ELF-1 (cell line): ENCODE measurements at regions not wholly inside any gene's neighbourhood (a gene's known extent, or its start where the extent isn't known, plus 50 kb on each side); places are given as distances from the start of the nearest gene placed in this dataset.
A peak's percentile ranks its signal among the peaks of the same experiment; 100 is the strongest.
"Not testable (repeated sequence)": the region's sequence is repeated elsewhere in the genome, so short reads cannot be mapped to it uniquely, and the experiment has no call there.

ENCODE experiments used
- DNase-seq: peaks from one replicate; pipeline ENCODE4 v3.0.0-alpha.2; 2016; ENCODE audit warnings: low read depth, low spot score

DNA sequence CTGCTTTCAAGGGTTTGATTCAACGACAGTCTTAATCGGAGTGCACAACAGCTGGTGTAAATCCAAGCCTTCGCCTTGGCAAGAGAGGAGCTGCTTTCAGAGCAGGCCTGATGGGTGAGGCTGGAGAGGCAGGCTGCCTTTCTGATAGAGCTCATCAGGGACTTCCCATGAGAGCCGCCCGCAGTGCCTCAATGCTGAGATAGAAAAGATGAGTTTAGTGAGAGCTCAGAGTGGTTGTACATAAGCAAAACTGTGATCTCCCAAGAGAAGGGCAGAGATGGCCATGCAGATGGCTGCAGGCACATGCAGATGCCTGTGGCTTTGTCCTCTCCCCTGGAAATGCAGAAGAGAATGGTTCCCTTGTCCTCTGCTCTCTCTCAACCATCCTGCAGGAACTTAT, 122.1 kb downstream of the ARL4C start:
- DNase-seq = no peak

DNA sequence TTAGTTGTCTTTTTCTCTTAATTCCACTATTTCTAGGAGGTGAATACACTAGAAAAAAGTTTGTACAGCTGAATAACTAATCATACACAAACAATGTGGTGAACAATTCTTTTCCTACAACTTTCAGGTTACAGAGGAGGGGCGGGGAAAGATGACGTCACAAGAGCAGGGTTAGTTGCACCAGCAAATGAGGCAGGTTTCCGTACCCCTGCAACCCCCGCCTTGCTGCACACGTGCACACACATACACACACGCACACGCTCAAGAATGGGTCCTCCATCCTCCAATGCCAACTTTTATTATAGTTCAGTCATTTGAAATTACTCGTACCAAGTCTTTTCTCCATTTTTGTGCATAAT, 122.8 kb downstream of the ARL4C start:
- no peak for DNase-seq

DNA sequence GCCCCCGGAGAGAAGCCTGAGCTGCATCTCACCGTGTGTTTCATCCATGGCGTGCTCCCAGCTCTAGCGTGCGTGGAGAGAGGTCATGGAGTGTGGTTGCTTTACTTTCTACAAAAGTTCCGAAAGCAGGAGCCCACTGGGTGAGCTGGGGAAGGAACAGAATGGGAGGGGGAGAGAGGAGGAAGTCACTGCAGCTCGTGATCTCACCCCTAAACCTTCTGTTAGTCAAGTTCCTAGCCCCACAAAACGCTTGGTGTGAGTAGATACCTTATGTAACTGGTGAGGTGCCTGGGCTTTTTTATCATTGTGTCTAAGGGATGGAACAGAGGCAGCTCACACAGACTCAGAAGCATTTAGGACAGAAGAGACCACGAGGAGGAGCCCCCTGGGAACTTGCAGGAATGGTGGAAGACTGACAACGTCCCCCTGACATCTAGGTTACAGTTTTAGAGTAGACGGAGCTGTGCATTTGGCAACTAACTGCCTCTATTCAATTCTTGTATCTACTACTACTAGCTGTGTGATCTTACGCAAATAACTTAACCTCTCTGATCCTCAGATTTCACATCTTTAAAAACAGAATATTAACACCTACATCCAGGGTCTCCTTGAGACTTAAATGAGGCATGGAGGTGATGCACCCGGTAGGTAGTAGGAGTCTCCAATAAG, 123.3 kb downstream of the ARL4C start:
- no peak for DNase-seq

DNA sequence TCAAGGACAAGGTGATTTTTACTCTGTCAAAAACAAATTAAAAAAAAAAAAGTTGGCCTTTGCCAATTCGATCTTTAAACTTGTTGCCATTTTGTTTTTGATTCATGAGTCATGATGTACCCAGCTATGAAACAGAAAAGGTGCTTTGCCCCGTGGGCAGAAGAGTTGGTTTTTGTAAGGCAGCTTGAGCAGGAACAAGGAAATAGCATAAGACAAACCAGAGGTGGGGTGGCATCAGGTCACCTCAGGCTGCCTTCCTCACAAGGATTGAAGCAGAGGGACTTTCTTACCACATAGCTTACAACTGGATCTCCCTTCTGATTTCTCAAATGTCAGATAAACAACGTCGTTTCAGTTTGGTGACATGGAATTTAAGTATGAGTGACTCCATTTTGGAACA, 123.8 kb downstream of the ARL4C start:
- no peak for DNase-seq

DNA sequence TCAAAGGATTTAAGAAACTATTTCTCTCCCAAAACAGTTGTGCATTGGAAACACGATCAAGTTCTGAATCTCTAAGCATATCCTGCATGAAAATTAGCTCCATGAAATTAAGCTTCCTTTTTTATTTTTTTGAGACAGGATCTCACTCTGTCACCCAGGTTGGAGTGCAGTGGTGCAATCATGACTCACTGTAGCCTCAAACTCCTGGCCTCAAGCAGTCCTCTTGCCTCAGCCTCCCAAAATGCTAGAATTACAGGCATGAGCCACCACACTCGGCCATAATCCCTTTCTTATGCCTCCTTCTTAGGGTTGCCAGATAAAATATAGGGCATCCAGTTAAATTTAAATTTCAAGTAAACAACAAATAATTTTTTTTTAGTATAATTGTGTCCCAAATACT, 124.4 kb downstream of the ARL4C start:
- no peak for DNase-seq

DNA sequence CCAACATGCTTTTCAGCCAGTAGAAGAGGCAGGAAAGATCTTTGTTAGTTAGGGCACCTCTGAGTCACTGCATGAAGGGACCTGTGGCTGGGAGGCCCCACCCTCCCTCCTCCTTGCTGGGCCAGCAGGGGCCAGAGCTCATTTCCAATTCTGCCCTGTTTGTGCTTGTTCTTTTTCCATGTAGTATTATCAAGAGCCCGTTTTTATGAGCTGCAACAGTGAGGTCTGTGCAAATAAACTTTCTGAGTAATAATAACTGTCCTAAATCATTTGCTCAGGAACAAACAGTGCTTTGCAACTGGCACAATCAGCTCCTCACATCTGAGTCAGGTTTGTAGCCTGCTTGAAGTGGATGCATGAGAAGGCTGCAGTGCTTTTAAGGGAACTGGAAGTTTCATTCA, 128.0 kb downstream of the ARL4C start:
- DNase-seq = peak; percentile 35

DNA sequence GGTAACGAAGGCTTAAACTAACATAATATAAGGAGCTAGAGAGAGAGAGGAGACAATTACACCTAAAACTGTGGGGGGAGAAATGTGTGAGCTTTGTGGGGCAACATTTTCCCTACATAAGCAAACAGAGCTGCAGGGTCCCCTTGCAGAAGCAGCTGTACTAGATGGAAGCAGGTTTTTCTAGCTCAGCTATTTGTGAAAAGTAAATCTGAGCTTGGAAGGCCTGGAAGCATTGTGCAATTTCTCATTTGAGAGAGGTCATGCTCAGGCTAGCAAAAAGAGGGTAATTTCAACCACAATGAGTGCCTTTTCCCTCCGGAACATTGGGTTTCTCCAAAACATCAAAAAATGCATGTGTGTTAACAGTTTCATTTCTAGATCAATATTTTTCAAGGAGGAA, 130.0 kb downstream of the ARL4C start:
- peak; percentile 40 for DNase-seq

DNA sequence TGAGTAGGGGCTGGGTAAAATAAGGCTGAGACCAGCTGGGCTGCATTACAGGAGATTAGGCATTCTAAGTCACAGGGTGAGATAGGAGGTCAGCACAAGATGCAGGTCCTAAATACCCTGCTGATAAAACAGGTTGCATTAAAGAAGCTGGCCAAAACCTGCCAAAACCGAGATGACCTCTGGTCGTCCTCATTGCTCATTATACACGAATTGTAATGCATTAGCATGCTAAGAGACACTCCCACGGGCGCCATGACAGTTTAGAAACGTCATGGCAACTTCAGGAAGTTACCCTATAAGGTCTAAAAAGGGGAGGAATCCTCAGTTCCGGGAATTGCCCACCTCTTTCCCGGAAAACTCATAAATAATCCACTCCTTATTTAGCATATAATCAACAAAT, 132.2 kb downstream of the ARL4C start:
- peak; percentile 73 for DNase-seq

DNA sequence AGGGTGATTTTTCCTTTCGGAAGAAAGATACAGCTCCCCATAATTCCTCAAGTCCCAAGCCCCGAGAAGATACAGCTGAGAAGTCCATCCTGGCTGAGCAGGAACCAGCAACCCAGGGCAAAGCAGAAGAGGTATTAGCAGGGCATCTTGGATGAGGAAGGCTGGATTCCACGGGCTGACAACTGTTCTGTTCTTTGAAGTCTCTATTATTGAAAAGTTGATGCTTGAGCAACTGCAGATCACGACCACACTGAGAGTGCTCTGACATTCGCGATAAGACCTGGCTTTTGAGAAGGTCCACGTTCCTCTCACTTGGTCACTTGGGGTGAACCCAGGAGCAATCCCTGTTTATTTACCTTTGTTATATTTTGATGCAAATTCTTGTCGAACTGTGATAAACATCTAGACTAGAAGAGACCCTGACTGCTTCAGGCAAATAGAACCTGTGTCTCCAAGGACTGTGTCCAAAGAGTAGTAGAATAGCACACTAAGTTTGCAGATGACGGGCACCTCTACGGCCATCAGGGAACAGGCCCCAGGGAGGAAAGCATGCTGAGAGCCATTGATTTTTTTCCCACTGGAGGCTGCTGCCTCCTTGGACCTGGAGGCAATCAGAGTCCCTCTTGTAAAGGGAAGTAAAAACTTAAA, 133.1 kb downstream of the ARL4C start:
- peak; percentile 85 for DNase-seq

DNA sequence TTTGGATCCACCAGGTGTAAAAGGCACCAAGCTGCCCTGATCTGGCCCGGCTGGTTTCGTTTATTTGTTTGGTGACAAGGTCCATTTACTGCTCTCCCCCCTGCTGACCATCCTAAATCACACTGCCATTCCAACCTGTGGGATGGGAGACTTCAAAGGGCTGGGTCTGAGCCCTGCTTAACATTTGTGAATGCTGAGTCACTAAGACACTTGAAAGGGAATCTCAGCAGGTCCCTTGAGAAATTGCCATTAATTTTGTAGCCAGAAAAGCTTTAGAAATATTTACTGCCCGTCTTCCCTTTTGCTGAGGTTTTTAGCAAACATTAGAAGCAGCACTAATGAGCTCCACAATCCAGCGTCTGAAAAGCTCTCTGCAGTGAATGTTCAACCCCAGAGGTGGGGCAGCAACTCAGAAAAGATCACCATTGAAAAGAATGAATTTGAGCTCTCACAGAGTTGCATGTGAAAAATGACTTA, 133.8 kb downstream of the ARL4C start:
- DNase-seq = peak; percentile 96

DNA sequence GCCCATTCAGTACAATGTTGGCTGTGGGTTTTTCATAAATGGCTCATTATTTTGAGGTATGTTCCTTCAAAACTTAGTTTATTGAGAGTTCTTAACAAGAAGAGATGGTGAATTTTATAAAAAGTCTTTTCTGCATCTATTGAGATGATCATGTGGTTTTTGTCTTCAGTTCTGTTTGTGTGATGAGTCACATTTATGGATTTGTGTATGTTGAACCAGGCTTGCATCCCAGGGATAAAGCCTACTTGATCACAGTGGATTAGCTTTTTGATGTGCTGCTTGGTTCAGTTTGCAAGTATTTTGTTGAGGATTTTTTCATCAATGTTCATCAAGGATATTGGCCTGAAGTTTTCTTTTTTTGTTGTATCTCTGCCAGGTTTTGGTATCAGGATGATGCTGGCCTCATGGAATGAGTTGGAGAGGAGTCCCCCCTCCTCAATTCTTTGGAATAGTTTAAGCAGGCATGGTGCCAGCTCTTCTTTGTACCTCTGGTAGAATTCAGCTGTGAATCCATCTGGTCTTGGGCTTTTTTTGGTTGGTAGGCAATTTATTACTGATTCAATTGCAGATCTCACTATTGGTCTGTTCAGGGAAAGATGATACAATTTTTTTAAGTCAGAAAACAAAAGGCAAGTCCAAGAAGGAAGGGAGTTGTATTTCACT, 136.4 kb downstream of the ARL4C start:
- DNase-seq = not testable (repeated sequence)

DNA sequence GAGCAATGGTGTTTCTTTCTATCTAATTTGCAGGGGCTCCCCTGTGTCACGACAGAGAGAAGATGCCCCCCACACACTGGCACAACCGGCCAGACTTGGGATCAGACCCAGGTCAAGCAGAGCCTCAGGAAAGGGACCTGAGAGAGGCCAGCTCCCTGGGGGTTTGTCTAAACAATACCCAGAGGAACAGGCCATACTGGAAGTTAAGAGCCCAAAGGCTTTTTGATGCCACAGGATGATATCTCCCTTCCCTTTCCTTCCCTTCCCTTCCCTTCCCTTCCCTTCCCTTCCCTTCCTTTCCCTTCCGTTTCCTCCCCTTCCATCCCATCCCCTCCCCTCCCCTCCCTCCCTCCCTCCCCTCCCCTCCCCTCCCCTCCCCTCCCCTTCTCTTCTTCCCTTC, 139.2 kb downstream of the ARL4C start:
- DNase-seq = peak; percentile 55

DNA sequence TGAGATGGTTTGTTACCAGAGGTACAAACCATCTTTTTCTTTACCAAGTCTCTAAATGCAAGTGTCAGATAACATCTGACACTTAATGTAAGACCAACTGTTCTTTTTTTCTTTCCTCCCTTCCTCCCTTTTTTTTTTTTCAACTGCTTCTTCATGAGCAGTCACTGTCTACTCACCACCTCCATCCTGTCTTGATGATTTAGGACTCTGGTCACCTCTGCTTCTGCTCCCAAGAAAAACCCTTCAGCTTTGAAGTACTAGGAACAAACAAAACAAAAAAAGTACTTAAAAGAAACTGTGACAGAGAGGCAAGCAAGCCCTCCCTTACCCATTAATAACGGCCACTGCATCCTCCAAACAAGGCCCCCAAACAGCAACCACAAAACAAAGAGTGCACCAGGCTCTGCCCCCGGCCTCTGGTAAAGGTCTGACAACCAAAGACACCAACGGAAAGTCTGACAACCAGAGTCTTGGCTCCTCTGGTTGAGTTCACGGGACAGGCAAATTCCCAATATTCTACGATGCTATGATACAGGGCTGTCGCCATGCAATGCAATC, 141.0 kb downstream of the ARL4C start:
- DNase-seq = no peak

DNA sequence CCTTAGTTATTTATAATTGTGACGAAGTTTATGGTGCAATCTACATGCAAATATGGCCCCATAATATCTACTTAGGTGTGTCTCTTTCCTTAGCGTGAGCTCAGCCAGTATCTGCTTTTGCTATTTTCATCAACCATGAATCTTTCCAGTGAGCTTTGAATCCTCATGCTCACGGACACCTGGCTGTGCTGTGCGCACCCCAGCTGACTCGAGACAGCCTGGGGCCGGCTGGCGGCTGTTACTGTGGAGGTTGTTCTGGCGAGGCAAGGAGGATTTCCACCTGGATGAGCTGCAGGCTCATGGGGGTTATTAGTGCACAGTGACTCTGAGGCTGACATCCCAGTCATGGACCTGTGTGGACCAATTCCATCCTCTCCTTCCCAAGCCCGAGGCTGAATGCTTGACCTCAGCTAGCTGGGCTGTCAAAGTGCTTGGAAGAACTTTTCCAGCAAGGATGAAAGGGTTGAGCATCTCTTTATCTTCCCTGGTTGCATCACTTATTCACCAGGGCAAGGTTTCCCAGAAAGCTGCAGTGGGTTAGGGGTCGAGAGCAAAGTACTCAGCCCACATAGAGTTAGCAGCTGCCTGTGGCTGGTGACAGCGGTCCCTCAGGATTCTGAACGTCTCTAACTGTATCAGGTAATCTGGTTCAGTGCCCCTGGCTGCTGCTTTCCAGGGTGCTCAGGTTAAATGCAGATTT, 141.7 kb downstream of the ARL4C start:
- DNase-seq = peak; percentile 83

DNA sequence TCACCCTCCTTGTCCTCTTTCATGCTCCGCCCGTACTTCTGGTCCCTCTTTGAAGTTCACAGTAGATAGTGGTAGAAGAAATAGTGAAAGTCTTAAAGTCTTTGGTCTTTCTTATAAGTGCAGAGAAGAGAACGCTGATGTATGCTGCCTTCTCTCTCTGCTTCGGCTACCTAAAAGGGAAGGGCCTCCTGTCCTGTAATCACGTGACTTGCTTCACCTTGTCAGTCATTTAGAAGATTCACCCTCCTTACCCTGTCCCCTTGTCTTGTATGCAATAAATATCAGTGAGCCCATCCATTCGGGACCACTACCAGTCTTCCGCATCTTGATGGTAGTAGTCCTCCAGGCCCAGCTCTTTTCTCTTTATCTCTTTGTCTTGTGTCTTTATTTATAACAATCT, 144.6 kb downstream of the ARL4C start:
- DNase-seq = no peak

DNA sequence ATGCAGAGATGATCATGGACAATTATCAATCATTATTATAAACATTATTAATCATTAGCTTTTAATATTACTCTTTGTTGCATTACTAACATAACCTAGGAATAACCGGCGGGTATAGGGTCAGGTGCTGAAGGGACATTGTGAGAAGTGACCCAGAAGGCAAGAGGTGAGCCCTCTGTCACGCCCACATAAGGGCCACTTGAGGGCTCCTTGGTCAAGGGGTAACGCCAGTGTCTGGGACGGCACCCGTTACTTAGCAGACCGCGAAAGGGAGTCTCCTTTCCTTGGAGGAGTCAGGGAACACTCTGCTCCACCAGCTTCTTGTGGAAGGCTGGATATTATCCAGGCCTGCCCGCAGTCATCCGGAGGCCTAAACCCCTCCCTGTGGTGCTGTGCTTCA, 145.0 kb downstream of the ARL4C start:
- DNase-seq = not testable (repeated sequence)

DNA sequence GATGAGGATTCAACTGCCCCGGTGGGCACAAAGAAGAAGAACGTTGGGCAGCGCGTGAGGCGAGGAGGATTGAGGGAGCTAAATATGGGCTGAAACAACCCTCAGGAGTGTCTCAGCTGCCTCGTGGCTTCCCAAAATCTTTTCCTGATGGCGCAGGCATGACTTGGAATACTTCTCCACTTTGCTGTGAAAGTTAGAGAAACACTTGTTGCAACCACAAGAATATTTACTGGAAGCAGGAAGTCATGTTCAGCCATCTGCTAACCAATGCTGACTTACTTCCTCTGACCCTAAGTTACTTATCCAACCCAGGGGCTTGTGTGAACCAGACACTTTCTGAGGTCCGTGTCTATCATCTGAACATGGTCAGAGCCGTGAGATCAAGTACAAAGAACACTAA, 148.8 kb downstream of the ARL4C start:
- DNase-seq = no peak

DNA sequence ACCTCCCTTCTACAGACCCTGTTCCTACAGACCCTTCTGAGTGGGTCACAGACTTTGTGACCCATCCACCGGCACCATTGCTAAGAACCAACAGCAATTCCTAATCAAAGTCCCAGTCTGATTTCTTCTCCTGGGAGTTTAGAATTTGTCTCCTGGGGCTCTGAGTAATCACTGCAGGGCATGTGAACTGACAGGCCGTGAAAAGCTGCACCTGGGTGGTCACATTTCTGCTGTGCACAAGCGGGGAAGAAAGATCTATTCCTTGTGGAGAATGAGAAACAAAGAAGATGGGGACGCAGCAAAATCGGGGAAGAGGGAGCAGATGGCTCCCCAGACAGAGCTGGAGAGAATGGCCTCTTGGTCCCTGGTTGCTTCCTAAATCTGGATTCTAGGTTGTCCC, 151.0 kb downstream of the ARL4C start:
- no peak for DNase-seq

DNA sequence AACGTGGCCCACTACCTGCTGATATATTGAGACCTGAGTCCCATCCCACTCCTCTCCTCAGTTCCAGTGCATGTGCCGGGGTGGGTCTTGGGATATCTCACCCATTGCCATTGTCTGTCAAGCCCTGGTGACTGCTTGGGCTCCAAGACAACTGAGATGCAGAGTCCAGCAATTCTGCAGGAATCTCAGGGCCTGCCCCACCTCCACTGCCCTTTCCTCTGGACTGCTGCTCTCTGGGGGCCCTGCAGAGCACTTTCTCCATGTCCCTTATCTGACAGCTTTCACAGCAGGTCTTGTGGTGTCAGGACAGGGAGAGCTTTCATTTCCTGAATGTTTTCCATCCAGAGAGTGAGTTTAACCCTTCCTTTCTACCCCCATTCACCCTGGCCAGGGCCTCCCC, 152.9 kb downstream of the ARL4C start:
- DNase-seq = no peak

DNA sequence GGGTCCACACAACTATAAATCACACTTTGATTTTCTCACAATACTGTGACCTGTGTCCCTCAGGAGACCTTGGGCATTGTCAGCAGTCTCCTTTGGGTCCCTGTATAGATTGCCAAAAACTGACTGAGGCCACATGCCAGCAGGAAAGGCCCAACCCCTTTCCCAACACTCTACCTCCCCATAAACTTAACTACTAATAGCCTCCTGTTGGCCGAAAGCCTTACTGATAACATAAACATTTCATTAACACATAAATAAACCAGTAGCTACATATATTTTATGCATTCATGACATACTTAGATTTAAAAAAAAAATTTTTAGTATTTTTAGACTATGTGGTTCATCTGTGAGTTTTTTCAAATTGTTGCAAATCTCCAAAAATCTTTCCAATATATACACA, 153.5 kb downstream of the ARL4C start:
- DNase-seq = no peak

DNA sequence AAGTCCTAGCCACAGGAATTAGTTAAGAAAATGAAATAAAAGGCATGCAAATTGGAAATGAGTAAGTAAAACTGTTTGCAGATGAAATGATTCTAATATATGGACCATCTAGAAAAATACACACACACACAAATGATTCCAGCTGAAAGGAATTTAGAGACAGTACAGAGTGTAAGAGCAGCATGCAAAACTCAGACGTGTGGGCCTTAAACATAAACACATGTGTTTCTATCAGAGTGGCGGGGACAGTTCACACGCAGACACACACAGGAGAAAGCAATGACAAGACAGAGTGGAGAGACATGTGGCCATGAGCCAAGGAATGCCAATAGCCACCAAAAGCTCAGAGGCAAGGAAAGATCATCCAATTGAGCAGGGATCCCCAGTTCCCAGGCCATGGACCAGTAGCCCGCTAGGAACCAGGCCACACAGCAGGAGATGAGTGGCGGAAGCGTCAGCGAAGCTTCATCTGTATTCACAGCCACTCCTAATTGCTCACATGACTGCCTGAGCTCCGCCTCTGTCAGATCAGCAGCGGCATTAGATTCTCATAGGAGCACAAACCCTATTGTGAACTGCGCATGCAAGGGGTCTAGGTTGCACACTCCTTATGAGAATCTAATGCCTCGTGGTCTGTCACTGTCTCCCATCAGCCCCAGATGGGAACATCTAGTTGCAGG, 155.4 kb downstream of the ARL4C start:
- no peak for DNase-seq

DNA sequence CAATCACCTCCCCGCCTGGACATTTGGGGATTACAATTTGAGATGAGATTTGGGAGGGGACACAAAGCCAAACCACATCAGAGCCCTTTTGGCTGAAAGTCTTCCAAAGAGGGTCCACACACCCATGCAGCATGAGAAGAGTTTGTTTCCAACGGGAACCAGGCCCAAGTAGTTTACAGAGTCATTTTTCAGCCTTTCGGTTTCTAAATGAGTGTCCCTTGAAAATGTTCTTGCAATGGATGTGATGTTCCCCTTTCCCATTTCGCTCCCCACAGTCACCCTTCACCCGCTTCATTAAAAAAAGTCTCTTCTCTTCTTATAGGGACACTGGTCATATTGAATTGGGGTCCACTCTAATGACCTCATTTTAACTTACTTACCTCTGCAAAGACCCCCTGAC, 157.4 kb downstream of the ARL4C start:
- DNase-seq = no peak
